Astrocyte (in vitro differentiated cells and primary cell): ENCODE measurements at regions not wholly inside any gene's neighbourhood (a gene's known extent, or its start where the extent isn't known, plus 50 kb on each side); places are given as distances from the start of the nearest gene placed in this dataset.

Source experiments
- DNase-seq: peaks from one replicate; pipeline ENCODE4 v3.0.0-alpha.2; 2010; ENCODE audit warnings: low read depth
- FAIRE-seq: peaks from 2 replicates; lab custom pipeline; 2011; peaks lifted over from hg19 to GRCh38; lab: Jason Lieb, UNC
- H2AFZ ChIP-seq: 2 replicates; pipeline ENCODE4 v1.6.0; 2012; ENCODE audit warnings: low read depth, low read length, inconsistent platforms
- H3K27ac ChIP-seq: 2 replicates; pipeline ENCODE4 v1.5.1; 2011; ENCODE audit warnings: low read depth, low read length, inconsistent platforms
- H3K27me3 ChIP-seq: 2 replicates; pipeline ENCODE4 v1.6.0; 2011; ENCODE audit warnings: low read length, inconsistent platforms; ENCODE audit not compliant: insufficient read depth
- H3K36me3 ChIP-seq: 2 replicates; pipeline ENCODE4 v1.5.1; 2011; ENCODE audit warnings: low read length, inconsistent platforms; ENCODE audit not compliant: insufficient read depth
- H3K4me1 ChIP-seq: 2 replicates; pipeline ENCODE4 v1.5.1; 2011; ENCODE audit warnings: low read length, inconsistent platforms; ENCODE audit not compliant: insufficient read depth
- H3K4me2 ChIP-seq: 2 replicates; pipeline ENCODE4 v1.6.0; 2012; ENCODE audit warnings: low read length, inconsistent platforms
- H3K4me3 ChIP-seq: 2 replicates; pipeline ENCODE4 v1.5.1; 2011; ENCODE audit warnings: low read depth, mild to moderate bottlenecking, low read length, inconsistent platforms; ENCODE audit not compliant: insufficient read depth
- H3K79me2 ChIP-seq: 2 replicates; pipeline ENCODE4 v1.6.0; 2012; ENCODE audit warnings: mild to moderate bottlenecking, low read length, inconsistent platforms; ENCODE audit not compliant: insufficient read depth
- H3K9ac ChIP-seq: 2 replicates; pipeline ENCODE4 v1.6.0; 2012; ENCODE audit warnings: mild to moderate bottlenecking, low read length, inconsistent platforms
- H3K9me3 ChIP-seq: 2 replicates; pipeline ENCODE4 v1.5.1; 2012; ENCODE audit warnings: low read depth, mild to moderate bottlenecking, low read length, inconsistent platforms; ENCODE audit not compliant: insufficient read depth
- H4K20me1 ChIP-seq: 2 replicates; pipeline ENCODE4 v1.6.0; 2012; ENCODE audit warnings: low read length, inconsistent platforms; ENCODE audit not compliant: insufficient read depth
- H3K27ac Mint-ChIP-seq: one replicate; pipeline ENCODE4 v1.8.0; 2021; ENCODE audit warnings: mild to moderate bottlenecking, mixed read lengths; ENCODE audit not compliant: unreplicated experiment
- H3K27me3 Mint-ChIP-seq: one replicate; pipeline ENCODE4 v1.8.0; 2021; ENCODE audit warnings: low read depth, mixed read lengths; ENCODE audit not compliant: unreplicated experiment
- H3K36me3 Mint-ChIP-seq: one replicate; pipeline ENCODE4 v1.8.0; 2021; ENCODE audit warnings: low read depth, mixed read lengths; ENCODE audit not compliant: unreplicated experiment
- H3K4me1 Mint-ChIP-seq: one replicate; pipeline ENCODE4 v1.8.0; 2021; ENCODE audit warnings: low read depth, mixed read lengths; ENCODE audit not compliant: unreplicated experiment
- H3K4me3 Mint-ChIP-seq: one replicate; pipeline ENCODE4 v1.8.0; 2021; ENCODE audit warnings: mild to moderate bottlenecking, moderate library complexity, mixed read lengths; ENCODE audit not compliant: unreplicated experiment
- H3K9me3 Mint-ChIP-seq: one replicate; pipeline ENCODE4 v1.8.0; 2021; ENCODE audit warnings: mild to moderate bottlenecking, mixed read lengths; ENCODE audit not compliant: unreplicated experiment
- CTCF ChIP-seq: IDR thresholded peaks from 2 replicates; pipeline ENCODE4 v1.5.1; 2011; ENCODE audit warnings: low read depth, mild to moderate bottlenecking, inconsistent platforms, low read length, moderate library complexity; ENCODE audit not compliant: insufficient read depth
- EZH2 ChIP-seq: IDR thresholded peaks from 2 replicates; pipeline ENCODE4 v1.6.1; 2012; ENCODE audit warnings: mild to moderate bottlenecking, low read length, inconsistent platforms; ENCODE audit not compliant: insufficient read depth

GRCh38 chr3:167885277-167885676, 149.8 kb downstream of the SERPINI1 start:
- Histone ChIP-seq H3K4me3 (no peak overlapping the region), H4K20me1 (no peaks in the 10 kb centered on the region), H3K9ac (no peak overlapping the region), H3K9me3 (no peaks in the 10 kb centered on the region), H3K4me1 (no peaks in the 10 kb centered on the region), H2AFZ (no peak overlapping the region), H3K27me3 (peaks cover 13% of the 10 kb centered on the region), H3K4me2 (no peak overlapping the region), H3K79me2 (no peaks in the 10 kb centered on the region), H3K27ac (no peak overlapping the region), H3K36me3 (no peaks in the 10 kb centered on the region)
- FAIRE-seq, result no peak
- Mint-ChIP-seq H3K27me3 (no peaks in the 10 kb centered on the region), H3K4me1 (no peaks in the 10 kb centered on the region), H3K36me3 (no peaks in the 10 kb centered on the region), H3K27ac (no peak overlapping the region), H3K4me3 (no peak overlapping the region), H3K9me3 (peaks cover 2% of the 10 kb centered on the region)
- no peak for DNase-seq
- TF ChIP-seq EZH2 (no peak), CTCF (no peak)

- H3K27me3 ChIP-seq, result peaks cover 13% of the 10 kb centered on the region
- Mint-ChIP-seq H3K4me1 (no peaks in the 10 kb centered on the region), H3K36me3 (no peaks in the 10 kb centered on the region), H3K27ac (no peak overlapping the region), H3K27me3 (no peaks in the 10 kb centered on the region), H3K9me3 (peaks cover 2% of the 10 kb centered on the region), H3K4me3 (no peak overlapping the region)
- H3K9ac ChIP-seq, result no peak overlapping the region
- no peaks in the 10 kb centered on the region for H3K79me2 ChIP-seq
- no peak overlapping the region for H3K27ac ChIP-seq
- no peak for DNase-seq
- no peaks in the 10 kb centered on the region for H4K20me1 ChIP-seq
- no peak overlapping the region for H3K4me2 ChIP-seq
- H3K36me3 ChIP-seq, result no peaks in the 10 kb centered on the region
- no peak overlapping the region for H2AFZ ChIP-seq
- FAIRE-seq, result no peak
- no peaks in the 10 kb centered on the region for H3K4me1 ChIP-seq
- TF ChIP-seq CTCF (no peak), EZH2 (no peak)
- no peak overlapping the region for H3K4me3 ChIP-seq
- no peaks in the 10 kb centered on the region for H3K9me3 ChIP-seq
These were observed 149.0 kb downstream of the SERPINI1 start for GRCh38 chr3:167884481-167884880.

GRCh38 chr3:167883452-167883851, 147.9 kb downstream of the SERPINI1 start:
- Histone ChIP-seq H3K27me3 (peaks cover 13% of the 10 kb centered on the region), H3K36me3 (no peaks in the 10 kb centered on the region), H3K4me1 (no peaks in the 10 kb centered on the region), H3K4me3 (no peak overlapping the region), H3K9ac (no peak overlapping the region), H2AFZ (no peak overlapping the region), H4K20me1 (no peaks in the 10 kb centered on the region), H3K27ac (no peak overlapping the region), H3K9me3 (no peaks in the 10 kb centered on the region), H3K4me2 (no peak overlapping the region), H3K79me2 (no peaks in the 10 kb centered on the region)
- Mint-ChIP-seq H3K4me3 (no peak overlapping the region), H3K27ac (no peak overlapping the region), H3K4me1 (no peaks in the 10 kb centered on the region), H3K9me3 (peaks cover 2% of the 10 kb centered on the region), H3K36me3 (no peaks in the 10 kb centered on the region), H3K27me3 (no peaks in the 10 kb centered on the region)
- DNase-seq (no peak), FAIRE-seq (no peak)
- no peak for TF ChIP-seq EZH2
- TF ChIP-seq CTCF, result no peak
